ENCODE measurements at regions not wholly inside any gene's neighbourhood (a gene's known extent, or its start where the extent isn't known, plus 50 kb on each side); places are given as distances from the start of the nearest gene placed in this dataset.

DNA sequence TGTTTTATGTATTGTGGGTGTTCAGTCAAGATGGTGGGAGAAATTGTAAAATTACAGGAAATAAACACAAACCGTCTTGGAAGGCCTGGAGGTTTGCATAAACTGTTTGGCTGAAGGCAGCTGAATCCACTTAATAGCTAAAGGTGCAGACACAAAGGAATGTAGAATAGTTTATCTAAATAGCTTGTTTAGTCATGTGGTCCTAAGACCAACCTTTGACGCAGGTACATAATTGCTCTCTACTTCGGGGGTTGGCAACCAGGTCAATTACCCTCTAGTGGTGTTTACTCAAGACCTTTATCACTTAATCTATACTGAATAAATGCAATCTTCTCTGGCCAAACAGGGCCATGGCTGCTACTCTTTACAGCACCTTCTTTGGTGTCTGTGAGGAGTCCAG, 502.8 kb downstream of the IGSF11 start:
- TF ChIP-seq CTCF (conservative IDR thresholded peaks at IDR 0.05; ENCODE audit: low read depth, low read length) (no peak), EZH2 (IDR thresholded peaks at IDR 0.05; ENCODE audit: low read length, unreplicated experiment) (no peak)

Data from PC-3 (cell line).